Hepatic stellate cell (primary cell): ENCODE measurements at regions not wholly inside any gene's neighbourhood (a gene's known extent, or its start where the extent isn't known, plus 50 kb on each side); places are given as distances from the start of the nearest gene placed in this dataset.

ENCODE experiments used
- DNase-seq: peaks from one replicate; pipeline ENCODE4 v3.0.0; 2011; ENCODE audit warnings: low spot score

GRCh38 chr2:188922191-188922590, 52.0 kb upstream of the COL3A1 start:
- no peak for DNase-seq
